ENCODE measurements at regions not wholly inside any gene's neighbourhood (a gene's known extent, or its start where the extent isn't known, plus 50 kb on each side); places are given as distances from the start of the nearest gene placed in this dataset.
A peak's percentile ranks its signal among the peaks of the same experiment; 100 is the strongest.

- H3K4me1 ChIP-seq (ENCODE audit: control insufficient read depth, insufficient read depth, low read length) = peaks cover 55% of the 10 kb centered on the region
These were observed 330.3 kb downstream of the SEC14L1 start for GRCh38 chr17:77470800-77471733.

GRCh38 chr17:77471984-77472461, 331.3 kb downstream of the SEC14L1 start:
- no peaks in the 10 kb centered on the region for H3K36me3 ChIP-seq (ENCODE audit: control insufficient read depth, insufficient read depth, low read length)
- H3K4me3 ChIP-seq (ENCODE audit: low read length) = peak overlapping the region; percentile 6
- H3K4me1 ChIP-seq (ENCODE audit: control insufficient read depth, insufficient read depth, low read length) = peaks cover 60% of the 10 kb centered on the region
- H3K27ac ChIP-seq (ENCODE audit: low read depth, low read length) = peak overlapping the region; percentile 62
- H3K27me3 ChIP-seq (ENCODE audit: control insufficient read depth, insufficient read depth, low read length) = no peaks in the 10 kb centered on the region
- no peak overlapping the region for H3K9ac ChIP-seq (ENCODE audit: low read length)

More at GRCh38 chr17:77470800-77471733, 330.3 kb downstream of the SEC14L1 start:
- Histone ChIP-seq H3K36me3 (ENCODE audit: control insufficient read depth, insufficient read depth, low read length) (no peaks in the 10 kb centered on the region), H3K9ac (ENCODE audit: low read length) (no peak overlapping the region), H3K27ac (ENCODE audit: low read depth, low read length) (peak overlapping the region; percentile 62), H3K27me3 (ENCODE audit: control insufficient read depth, insufficient read depth, low read length) (no peaks in the 10 kb centered on the region), H3K4me3 (ENCODE audit: low read length) (no peak overlapping the region)

DNA sequence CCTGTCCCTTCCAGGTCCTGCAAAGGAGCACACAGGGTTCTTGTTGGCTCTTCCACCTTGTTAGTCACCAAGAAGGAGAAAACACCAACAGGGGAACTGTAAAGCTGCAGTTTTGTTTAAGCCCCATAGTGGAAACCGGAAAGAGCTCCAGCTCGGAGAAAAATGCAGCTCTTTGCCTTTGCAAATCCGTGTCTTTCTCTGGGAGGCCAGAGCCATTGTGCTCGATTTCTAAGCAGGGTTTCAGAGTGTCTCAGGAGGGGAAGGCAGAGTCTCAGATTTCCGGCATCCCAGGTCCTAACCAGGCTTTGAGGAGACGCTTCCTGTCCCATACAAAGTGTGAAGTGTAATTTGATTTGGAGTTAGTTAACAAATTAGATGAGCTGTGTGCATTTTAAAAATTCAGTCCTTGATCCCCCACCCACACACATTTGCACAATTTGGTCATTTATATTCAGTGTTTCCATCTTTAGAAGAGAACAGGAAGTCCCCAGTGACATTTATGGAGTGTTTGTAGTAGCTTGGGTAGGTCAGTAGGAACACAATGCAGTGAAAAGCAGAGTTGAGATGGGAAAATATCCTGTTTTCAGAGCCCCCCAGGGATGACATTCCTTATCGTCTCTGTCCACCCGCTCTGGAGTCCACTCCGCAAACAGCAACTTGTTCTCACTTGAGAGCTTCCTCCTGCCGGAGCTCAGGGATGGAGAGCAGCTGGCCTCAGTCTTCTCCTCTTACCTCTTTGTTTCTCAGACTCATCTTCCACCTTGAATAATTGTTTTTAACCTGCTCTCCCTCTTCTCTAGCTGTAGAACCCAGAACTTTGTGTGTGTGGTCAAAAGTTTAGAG, 331.9 kb downstream of the SEC14L1 start:
- Histone ChIP-seq H3K4me1 (ENCODE audit: control insufficient read depth, insufficient read depth, low read length) (peaks cover 65% of the 10 kb centered on the region), H3K27ac (ENCODE audit: low read depth, low read length) (peak overlapping the region; percentile 62), H3K36me3 (ENCODE audit: control insufficient read depth, insufficient read depth, low read length) (no peaks in the 10 kb centered on the region), H3K9ac (ENCODE audit: low read length) (no peak overlapping the region), H3K27me3 (ENCODE audit: control insufficient read depth, insufficient read depth, low read length) (no peaks in the 10 kb centered on the region), H3K4me3 (ENCODE audit: low read length) (peak overlapping the region; percentile 6)

DNA sequence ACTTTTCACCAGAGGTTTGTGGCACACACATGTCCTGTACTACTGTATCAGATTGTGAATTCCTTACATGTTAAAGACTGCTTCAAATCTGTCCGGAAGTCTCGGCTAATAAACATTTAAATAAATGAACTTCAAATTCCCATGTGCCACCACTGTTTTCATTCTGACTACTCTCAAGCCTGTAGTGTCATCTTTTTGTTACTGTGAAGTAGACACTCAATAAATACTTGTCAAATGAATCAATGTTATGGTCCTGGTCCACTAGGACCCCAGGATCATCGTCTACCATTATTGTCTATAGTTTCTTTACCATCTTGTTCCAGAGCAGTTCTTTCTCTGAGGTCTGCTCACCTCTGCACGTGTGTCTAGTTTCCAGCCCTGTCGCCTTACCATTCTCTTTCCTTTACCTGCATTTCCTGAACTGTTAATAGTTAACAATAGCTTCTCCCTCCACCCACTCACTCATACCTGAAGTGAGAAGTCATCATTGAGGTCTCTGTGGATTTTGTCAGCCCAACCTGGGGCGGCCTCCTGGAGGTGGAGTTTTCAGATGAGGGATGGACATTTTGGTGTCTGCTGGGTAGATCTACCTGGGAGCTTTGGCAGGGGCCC, 333.0 kb downstream of the SEC14L1 start:
- H3K4me3 ChIP-seq (ENCODE audit: low read length) = no peak overlapping the region
- H3K36me3 ChIP-seq (ENCODE audit: control insufficient read depth, insufficient read depth, low read length) = no peaks in the 10 kb centered on the region
- no peak overlapping the region for H3K9ac ChIP-seq (ENCODE audit: low read length)
- H3K27me3 ChIP-seq (ENCODE audit: control insufficient read depth, insufficient read depth, low read length) = no peaks in the 10 kb centered on the region
- H3K4me1 ChIP-seq (ENCODE audit: control insufficient read depth, insufficient read depth, low read length) = peaks cover 72% of the 10 kb centered on the region
- H3K27ac ChIP-seq (ENCODE audit: low read depth, low read length) = no peak overlapping the region

DNA sequence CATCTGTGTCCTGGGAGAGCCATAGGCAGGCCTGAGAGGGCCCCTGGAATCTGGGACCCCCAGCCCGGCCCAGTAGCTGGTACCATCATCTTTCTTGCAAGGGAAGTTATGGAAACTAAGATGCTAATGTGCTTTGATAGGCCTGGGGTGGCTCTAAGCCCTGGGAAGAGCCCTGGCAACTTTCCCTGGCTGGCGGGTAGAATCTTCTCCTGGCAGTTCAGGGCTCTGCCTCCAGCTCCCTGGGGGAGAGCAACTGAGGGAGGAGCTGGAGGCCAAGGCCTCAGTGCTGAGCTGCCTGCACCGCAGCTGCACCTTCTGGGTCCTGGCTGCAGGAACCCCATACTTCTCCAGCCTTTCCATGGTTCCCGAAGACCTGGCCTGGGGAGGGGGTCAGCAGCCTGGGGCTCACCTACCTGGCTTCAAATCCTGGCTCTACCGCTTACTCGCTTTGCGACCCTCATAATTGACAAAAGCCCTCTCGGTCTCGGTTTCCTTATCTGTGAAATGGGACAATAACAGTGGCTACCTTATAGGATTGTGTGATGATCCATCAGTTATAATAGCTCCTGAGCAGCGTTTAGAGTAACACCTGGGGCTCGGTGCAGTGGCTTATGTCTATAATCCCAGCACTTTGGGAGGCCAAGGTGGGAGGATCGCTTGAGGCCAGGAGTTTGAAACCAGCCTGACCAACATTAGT, 333.7 kb downstream of the SEC14L1 start:
- peaks cover 79% of the 10 kb centered on the region for H3K4me1 ChIP-seq (ENCODE audit: control insufficient read depth, insufficient read depth, low read length)
- H3K9ac ChIP-seq (ENCODE audit: low read length) = no peak overlapping the region
- H3K27ac ChIP-seq (ENCODE audit: low read depth, low read length) = peak overlapping the region; percentile 89
- H3K4me3 ChIP-seq (ENCODE audit: low read length) = no peak overlapping the region
- H3K27me3 ChIP-seq (ENCODE audit: control insufficient read depth, insufficient read depth, low read length) = no peaks in the 10 kb centered on the region
- no peaks in the 10 kb centered on the region for H3K36me3 ChIP-seq (ENCODE audit: control insufficient read depth, insufficient read depth, low read length)

GRCh38 chr17:77475016-77475976, 334.5 kb downstream of the SEC14L1 start:
- Histone ChIP-seq H3K4me1 (ENCODE audit: control insufficient read depth, insufficient read depth, low read length) (peaks cover 86% of the 10 kb centered on the region), H3K4me3 (ENCODE audit: low read length) (peak overlapping the region; percentile 11), H3K9ac (ENCODE audit: low read length) (no peak overlapping the region), H3K27ac (ENCODE audit: low read depth, low read length) (peak overlapping the region; percentile 89), H3K36me3 (ENCODE audit: control insufficient read depth, insufficient read depth, low read length) (no peaks in the 10 kb centered on the region), H3K27me3 (ENCODE audit: control insufficient read depth, insufficient read depth, low read length) (no peaks in the 10 kb centered on the region)

DNA sequence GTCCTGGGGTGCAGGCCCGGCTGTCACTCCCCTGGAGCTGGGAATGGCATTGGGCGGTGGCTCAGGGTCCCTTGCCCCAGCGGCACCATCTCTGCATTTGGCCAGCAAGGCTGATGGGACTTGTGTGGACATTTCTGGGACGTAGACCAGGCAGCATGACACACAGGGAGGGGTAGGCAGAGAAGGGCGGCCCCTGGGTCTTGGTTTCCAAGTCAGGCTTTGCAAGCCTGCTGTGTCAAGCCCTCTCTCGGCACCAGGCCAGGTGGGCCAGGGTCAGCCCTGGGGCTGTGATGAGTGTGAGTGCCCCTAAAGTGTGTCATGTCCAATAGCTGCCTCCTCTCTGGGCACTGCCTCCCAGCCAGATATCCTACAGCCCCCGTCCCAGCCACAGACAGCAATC, 335.2 kb downstream of the SEC14L1 start:
- H3K4me3 ChIP-seq (ENCODE audit: low read length) = peak overlapping the region; percentile 11
- peak overlapping the region; percentile 89 for H3K27ac ChIP-seq (ENCODE audit: low read depth, low read length)
- peaks cover 82% of the 10 kb centered on the region for H3K4me1 ChIP-seq (ENCODE audit: control insufficient read depth, insufficient read depth, low read length)
- no peaks in the 10 kb centered on the region for H3K36me3 ChIP-seq (ENCODE audit: control insufficient read depth, insufficient read depth, low read length)
- no peaks in the 10 kb centered on the region for H3K27me3 ChIP-seq (ENCODE audit: control insufficient read depth, insufficient read depth, low read length)
- H3K9ac ChIP-seq (ENCODE audit: low read length) = no peak overlapping the region

DNA sequence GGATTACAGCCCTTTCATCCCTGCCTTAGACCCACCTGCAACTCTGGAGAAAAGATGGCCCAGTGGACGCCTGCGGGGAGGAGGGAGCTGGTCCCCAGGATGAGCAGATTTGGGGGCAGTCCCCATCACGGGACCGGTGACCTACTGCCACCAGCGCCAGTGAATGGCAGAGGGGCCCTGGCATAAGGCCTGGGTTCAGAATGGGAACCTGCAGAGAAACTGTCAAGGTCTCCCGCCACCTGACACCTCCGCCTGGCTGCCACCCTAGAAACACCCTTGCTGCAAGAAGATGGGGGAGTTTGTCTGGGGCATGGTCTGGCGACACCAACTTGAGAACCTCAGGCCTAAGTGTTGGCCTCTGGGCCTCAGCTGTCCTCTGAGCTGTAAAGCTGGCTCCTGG, 335.7 kb downstream of the SEC14L1 start:
- peak overlapping the region; percentile 89 for H3K27ac ChIP-seq (ENCODE audit: low read depth, low read length)
- H3K36me3 ChIP-seq (ENCODE audit: control insufficient read depth, insufficient read depth, low read length) = no peaks in the 10 kb centered on the region
- H3K4me1 ChIP-seq (ENCODE audit: control insufficient read depth, insufficient read depth, low read length) = peaks cover 82% of the 10 kb centered on the region
- no peak overlapping the region for H3K9ac ChIP-seq (ENCODE audit: low read length)
- no peak overlapping the region for H3K4me3 ChIP-seq (ENCODE audit: low read length)
- no peaks in the 10 kb centered on the region for H3K27me3 ChIP-seq (ENCODE audit: control insufficient read depth, insufficient read depth, low read length)

DNA sequence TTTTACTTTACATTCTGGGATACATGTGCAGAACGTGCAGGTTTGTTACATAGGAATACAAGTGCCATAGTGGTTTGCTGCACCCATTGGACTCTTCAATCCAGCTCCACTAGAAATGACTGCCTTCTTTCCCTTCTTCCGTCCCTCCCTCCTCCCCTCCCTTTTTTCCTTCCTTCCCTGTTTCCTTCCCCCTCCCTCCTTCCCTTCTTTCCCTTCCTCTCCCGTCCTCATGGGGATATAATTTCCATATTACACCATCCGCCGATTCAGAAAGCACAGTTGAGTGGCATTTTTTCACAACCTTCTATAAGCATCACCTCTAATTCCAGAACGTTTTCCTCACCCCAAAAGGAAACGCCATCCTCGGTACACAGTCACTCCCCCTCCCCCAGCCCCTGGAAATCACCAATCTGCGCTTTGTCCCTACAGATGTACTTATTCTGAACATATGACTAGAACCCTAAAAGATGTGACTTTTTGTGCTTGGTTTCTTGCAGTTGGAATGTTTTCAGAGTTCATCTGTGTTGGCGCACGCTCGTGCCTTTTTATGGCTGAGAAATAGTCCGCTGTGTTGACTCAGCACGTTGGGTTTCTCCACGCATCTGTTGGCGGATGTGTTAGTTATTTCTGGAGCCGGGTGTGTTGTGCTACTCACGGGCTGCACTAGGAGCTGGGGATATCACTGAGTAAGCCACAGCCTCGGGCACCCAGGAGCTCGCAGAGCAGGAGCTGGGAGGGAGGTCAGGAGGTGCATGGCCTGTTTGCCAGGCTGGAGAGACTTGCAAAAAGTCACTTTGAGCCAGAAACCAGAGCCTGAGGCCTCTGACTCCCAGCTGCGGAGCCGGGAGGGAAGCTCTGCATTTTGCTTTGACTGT, 336.4 kb downstream of the SEC14L1 start:
- H3K9ac ChIP-seq (ENCODE audit: low read length) = no peak overlapping the region

DNA sequence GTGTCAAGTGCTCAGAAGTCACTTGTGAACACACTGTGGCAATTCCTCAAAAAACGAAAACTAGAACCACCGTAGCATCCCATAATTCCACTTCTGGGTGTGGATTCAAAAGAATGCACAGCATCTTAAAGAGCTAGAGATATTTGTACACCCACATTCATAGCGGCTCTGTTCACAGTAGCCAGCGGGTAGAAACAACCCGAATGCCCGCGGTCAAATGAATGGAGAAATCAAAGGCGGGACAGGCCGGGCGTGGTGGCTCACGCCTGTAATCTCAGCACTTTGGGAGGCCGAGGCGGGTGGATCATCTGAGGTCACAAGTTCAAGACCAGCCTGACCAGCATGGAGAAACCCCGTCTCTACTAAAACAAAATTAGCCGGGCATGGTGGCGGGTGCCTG, 337.5 kb downstream of the SEC14L1 start:
- H3K4me3 ChIP-seq (ENCODE audit: low read length) = no peak overlapping the region
- H3K36me3 ChIP-seq (ENCODE audit: control insufficient read depth, insufficient read depth, low read length) = peaks cover 12% of the 10 kb centered on the region
- H3K27ac ChIP-seq (ENCODE audit: low read depth, low read length) = peak overlapping the region; percentile 89
- H3K4me1 ChIP-seq (ENCODE audit: control insufficient read depth, insufficient read depth, low read length) = peaks cover 71% of the 10 kb centered on the region
- H3K27me3 ChIP-seq (ENCODE audit: control insufficient read depth, insufficient read depth, low read length) = no peaks in the 10 kb centered on the region
- H3K9ac ChIP-seq (ENCODE audit: low read length) = no peak overlapping the region

More for the DNA sequence above, 336.4 kb downstream of the SEC14L1 start:
- H3K4me1 ChIP-seq (ENCODE audit: control insufficient read depth, insufficient read depth, low read length) = peaks cover 78% of the 10 kb centered on the region
- peak overlapping the region; percentile 44 for H3K4me3 ChIP-seq (ENCODE audit: low read length)
- no peaks in the 10 kb centered on the region for H3K27me3 ChIP-seq (ENCODE audit: control insufficient read depth, insufficient read depth, low read length)
- H3K36me3 ChIP-seq (ENCODE audit: control insufficient read depth, insufficient read depth, low read length) = peaks cover 1% of the 10 kb centered on the region
- H3K27ac ChIP-seq (ENCODE audit: low read depth, low read length) = peak overlapping the region; percentile 89
